ENCODE measurements at regions not wholly inside any gene's neighbourhood (a gene's known extent, or its start where the extent isn't known, plus 50 kb on each side); places are given as distances from the start of the nearest gene placed in this dataset.
A peak's percentile ranks its signal among the peaks of the same experiment; 100 is the strongest.
"Not testable (repeated sequence)": the region's sequence is repeated elsewhere in the genome, so short reads cannot be mapped to it uniquely, and the experiment has no call there.

GRCh38 chr17:30710276-30711088, 114.0 kb downstream of the CRLF3 start:
- not testable (repeated sequence) for DNase-seq (ENCODE audit: low read depth)

GRCh38 chr17:30709561-30710275, 114.8 kb downstream of the CRLF3 start:
- DNase-seq (ENCODE audit: low read depth), result peak; percentile 55
- peak overlapping the region; percentile 47 for H3K4me3 ChIP-seq (ENCODE audit: low read depth, low read length)

More at GRCh38 chr17:30710276-30711088, 114.0 kb downstream of the CRLF3 start:
- peak overlapping the region; percentile 47 for H3K4me3 ChIP-seq (ENCODE audit: low read depth, low read length)

DNA sequence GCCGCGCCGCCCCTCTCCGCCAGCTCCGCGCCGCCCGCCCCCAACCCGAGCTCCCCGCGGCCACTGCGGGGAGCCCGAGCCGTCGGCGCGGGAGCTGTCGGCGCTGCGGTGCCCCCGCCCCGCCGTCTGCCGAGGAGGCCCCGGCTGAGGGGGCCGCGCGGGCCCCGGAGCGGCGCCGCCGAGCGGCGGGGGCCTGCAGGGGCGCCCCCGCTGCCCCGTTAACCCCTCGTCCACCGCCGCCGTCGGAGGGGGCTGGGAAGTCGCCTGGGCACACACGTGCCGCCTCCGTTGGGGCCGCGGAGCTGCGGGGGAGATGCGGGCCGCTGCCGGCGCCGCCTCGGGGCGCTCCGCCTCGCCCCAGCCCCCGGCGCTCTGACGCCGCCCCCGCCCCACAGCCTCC, 115.4 kb downstream of the CRLF3 start:
- H3K4me3 ChIP-seq (ENCODE audit: low read depth, low read length), result peak overlapping the region; percentile 42

GRCh38 chr17:30708241-30709078, 116.0 kb downstream of the CRLF3 start:
- peak overlapping the region; percentile 63 for H3K4me3 ChIP-seq (ENCODE audit: low read depth, low read length)
- DNase-seq (ENCODE audit: low read depth), result peak; percentile 91

More for the DNA sequence above, 115.4 kb downstream of the CRLF3 start:
- peak; percentile 63 for DNase-seq (ENCODE audit: low read depth)

- peak; percentile 77 for DNase-seq (ENCODE audit: low read depth)
- peak overlapping the region; percentile 63 for H3K4me3 ChIP-seq (ENCODE audit: low read depth, low read length)
Observed at GRCh38 chr17:30707724-30708240, 116.7 kb downstream of the CRLF3 start.

- peak overlapping the region; percentile 63 for H3K4me3 ChIP-seq (ENCODE audit: low read depth, low read length)
- peak; percentile 36 for DNase-seq (ENCODE audit: low read depth)
Observed at GRCh38 chr17:30706461-30707335, 117.8 kb downstream of the CRLF3 start.

DNA sequence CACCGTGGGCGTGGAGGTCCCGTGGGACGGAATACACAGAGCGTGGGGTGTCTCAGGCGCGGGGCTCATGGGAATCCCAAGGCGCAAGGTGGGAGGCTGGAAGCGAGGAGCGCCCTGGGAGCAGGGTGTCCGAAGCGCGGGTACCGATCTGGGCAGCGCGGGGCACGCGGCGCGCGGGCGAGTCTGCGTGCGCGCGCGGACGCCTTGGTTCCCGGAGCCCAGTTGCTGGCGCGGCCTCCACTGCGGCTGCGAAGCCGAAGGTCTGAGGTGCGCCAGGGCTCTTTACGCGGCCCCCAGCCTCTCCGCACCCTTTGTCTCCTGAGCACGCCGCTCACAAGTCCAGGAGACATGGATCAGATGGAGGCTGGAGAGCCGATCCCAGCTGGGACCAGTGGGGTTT, 118.5 kb downstream of the CRLF3 start:
- DNase-seq (ENCODE audit: low read depth); H3K4me3 ChIP-seq (ENCODE audit: low read depth, low read length): not testable (repeated sequence)

DNA sequence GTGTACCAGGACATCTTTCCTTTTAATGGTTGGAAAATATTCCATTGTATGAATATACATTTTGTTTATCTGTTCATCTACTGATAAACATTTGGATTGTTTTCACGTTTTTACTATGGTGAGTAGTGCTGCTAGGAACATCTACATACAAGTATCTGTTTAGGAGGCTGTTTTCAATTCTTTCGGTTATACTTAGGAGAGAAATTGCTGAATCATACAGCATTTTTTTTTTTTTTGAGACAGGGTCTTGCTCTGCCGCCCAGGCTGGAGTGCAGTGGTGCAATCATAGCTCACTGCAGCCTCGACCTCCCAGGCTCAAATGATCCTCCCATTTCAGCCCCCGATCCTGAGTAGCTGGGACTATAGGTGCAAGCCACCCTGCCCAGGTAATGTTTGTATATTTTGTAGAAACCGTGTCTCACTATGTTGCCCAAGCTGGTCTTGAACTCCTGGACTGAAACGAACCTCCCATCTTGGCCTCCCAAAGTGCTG, 122.9 kb downstream of the CRLF3 start:
- no peak for DNase-seq (ENCODE audit: low read depth)
- no peak overlapping the region for H3K4me3 ChIP-seq (ENCODE audit: low read depth, low read length)
- TF ChIP-seq POLR2A (IDR thresholded peaks at IDR 0.05; ENCODE audit: extremely low read depth, insufficient read length), result no peak
- no peak for TF ChIP-seq MYC (IDR thresholded peaks at IDR 0.05; ENCODE audit: low read depth, low read length)

GRCh38 chr17:30700833-30701232, 123.7 kb downstream of the CRLF3 start:
- DNase-seq (ENCODE audit: low read depth); H3K4me3 ChIP-seq (ENCODE audit: low read depth, low read length): not testable (repeated sequence)

GRCh38 chr17:30697619-30698460, 126.7 kb downstream of the CRLF3 start:
- peak; percentile 65 for DNase-seq (ENCODE audit: low read depth)
- peak overlapping the region; percentile 48 for H3K4me3 ChIP-seq (ENCODE audit: low read depth, low read length)
- TF ChIP-seq, protein P1, sequence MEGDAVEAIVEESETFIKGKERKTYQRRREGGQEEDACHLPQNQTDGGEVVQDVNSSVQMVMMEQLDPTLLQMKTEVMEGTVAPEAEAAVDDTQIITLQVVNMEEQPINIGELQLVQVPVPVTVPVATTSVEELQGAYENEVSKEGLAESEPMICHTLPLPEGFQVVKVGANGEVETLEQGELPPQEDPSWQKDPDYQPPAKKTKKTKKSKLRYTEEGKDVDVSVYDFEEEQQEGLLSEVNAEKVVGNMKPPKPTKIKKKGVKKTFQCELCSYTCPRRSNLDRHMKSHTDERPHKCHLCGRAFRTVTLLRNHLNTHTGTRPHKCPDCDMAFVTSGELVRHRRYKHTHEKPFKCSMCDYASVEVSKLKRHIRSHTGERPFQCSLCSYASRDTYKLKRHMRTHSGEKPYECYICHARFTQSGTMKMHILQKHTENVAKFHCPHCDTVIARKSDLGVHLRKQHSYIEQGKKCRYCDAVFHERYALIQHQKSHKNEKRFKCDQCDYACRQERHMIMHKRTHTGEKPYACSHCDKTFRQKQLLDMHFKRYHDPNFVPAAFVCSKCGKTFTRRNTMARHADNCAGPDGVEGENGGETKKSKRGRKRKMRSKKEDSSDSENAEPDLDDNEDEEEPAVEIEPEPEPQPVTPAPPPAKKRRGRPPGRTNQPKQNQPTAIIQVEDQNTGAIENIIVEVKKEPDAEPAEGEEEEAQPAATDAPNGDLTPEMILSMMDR (IDR thresholded peaks at IDR 0.05; ENCODE audit: low read depth, low read length), result peak; percentile 72

All from NB4 (cell line).